ENCODE measurements at regions not wholly inside any gene's neighbourhood (a gene's known extent, or its start where the extent isn't known, plus 50 kb on each side); places are given as distances from the start of the nearest gene placed in this dataset.

GRCh38 chr3:10629671-10630040 is 124.3 kb upstream of the ATP2B2 start:
- no peaks in the 10 kb centered on the region for H3K79me2 ChIP-seq (ENCODE audit: control insufficient read depth, insufficient read depth, low read length)
- H3K4me1 ChIP-seq (ENCODE audit: control insufficient read depth, extremely low read depth, insufficient read depth, low read length): no peaks in the 10 kb centered on the region
- H3K4me2 ChIP-seq (ENCODE audit: insufficient read depth, low read length): no peak overlapping the region
- no TSS peak for BruUV-seq (replicated peaks)
- no peaks in the 10 kb centered on the region for H3K9me1 ChIP-seq (replicated peaks; ENCODE audit: control insufficient read depth, extremely low read depth, insufficient read depth, low read length)
- FAIRE-seq: no peak
- no peaks in the 10 kb centered on the region for H3K9me3 ChIP-seq (replicated peaks; ENCODE audit: control insufficient read depth, insufficient read depth, low read length)
- no peak overlapping the region for H3K4me3 ChIP-seq (replicated peaks in 1 of 3; ENCODE audit: insufficient read depth in 1 of 3, low read depth in 1 of 3, low read length in 3 of 3)
- dilution Hi-C loops (cut with MboI; ENCODE audit: extremely low pct_ligation_motif_present, low sequenced_read_pairs) (no loop called here), intact Hi-C loops (cut with micrococcal nuclease) (no loop called here)
- H3K27me3 ChIP-seq (ENCODE audit: control insufficient read depth in 2 of 2, insufficient read depth in 2 of 2, low read length in 2 of 2): no peaks in the 10 kb centered on the region
- H2AFZ ChIP-seq (ENCODE audit: low read depth, low read length): no peak overlapping the region
- POLR2A ChIA-PET: no interaction called here
- DNase-seq (ENCODE audit: low read depth, low spot score): no peak
- TF ChIP-seq JUN (IDR thresholded peaks at IDR 0.05; ENCODE audit: borderline replicate concordance, insufficient read depth, insufficient read length, low read depth) (no peak), POLR2A (IDR thresholded peaks at IDR 0.05; ENCODE audit: low read depth, low read length) (no peak), CTCF (IDR thresholded peaks at IDR 0.05; ENCODE audit: extremely low read depth in 1 of 2, insufficient read depth in 1 of 2, low read depth in 1 of 2, low read length in 2 of 2) (no peak), POLR2AphosphoS5 (IDR thresholded peaks at IDR 0.05; ENCODE audit: insufficient read depth, low read depth, low read length) (no peak), MYC (IDR thresholded peaks at IDR 0.05; ENCODE audit: low read depth, low read length) (no peak), MAX (IDR thresholded peaks at IDR 0.05; ENCODE audit: insufficient read depth, insufficient read length) (no peak), GATA2 (IDR thresholded peaks at IDR 0.05; ENCODE audit: insufficient read depth, insufficient read length, low read depth, low read length) (no peak), FOS (IDR thresholded peaks at IDR 0.05; ENCODE audit: borderline replicate concordance, insufficient read depth, low read length) (no peak), EZH2 (IDR thresholded peaks at IDR 0.05; ENCODE audit: borderline replicate concordance, low read depth, low read length, severe bottlenecking) (no peak)
- no peaks in the 10 kb centered on the region for H4K20me1 ChIP-seq (replicated peaks; ENCODE audit: control insufficient read depth, extremely low read depth, insufficient read depth, low read length)
- no peak overlapping the region for H3K27ac ChIP-seq (ENCODE audit: insufficient read depth, low read depth, low read length)
- CTCF ChIA-PET: interaction anchor here (1.3 kb wide), 1 partner anchor 17 kb away, joined by 3 read pairs; no protein-coding TSS in a partner anchor
- no peaks in the 10 kb centered on the region for H3K36me3 ChIP-seq (ENCODE audit: control insufficient read depth in 2 of 2, extremely low read depth in 1 of 2, insufficient read depth in 2 of 2, low read length in 2 of 2)
- H3K9ac ChIP-seq (replicated peaks; ENCODE audit: extremely low read depth, insufficient read depth, low read length): no peak overlapping the region
